ENCODE measurements at regions not wholly inside any gene's neighbourhood (a gene's known extent, or its start where the extent isn't known, plus 50 kb on each side); places are given as distances from the start of the nearest gene placed in this dataset.

DNA sequence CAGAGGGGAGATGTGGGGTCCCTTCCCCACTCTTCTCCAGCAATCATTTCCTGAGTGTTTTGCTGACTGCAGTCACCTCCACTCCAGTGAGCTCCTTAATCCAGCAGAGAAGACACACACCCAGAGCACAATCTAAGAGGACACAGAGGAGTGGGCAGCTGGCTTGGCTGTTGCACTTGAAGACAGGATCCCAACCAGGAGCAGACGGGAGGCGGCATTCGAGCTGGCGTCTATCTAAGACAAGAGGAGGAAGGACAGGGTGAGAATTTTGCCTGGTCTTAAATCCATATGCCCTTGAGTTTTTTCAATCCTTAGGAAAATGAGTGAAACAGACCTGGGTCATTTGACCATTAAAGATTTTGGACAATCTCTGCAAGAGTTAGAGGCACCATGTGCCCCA lies 56.1 kb upstream of the SIM2 start:
- TF ChIP-seq, protein P1, sequence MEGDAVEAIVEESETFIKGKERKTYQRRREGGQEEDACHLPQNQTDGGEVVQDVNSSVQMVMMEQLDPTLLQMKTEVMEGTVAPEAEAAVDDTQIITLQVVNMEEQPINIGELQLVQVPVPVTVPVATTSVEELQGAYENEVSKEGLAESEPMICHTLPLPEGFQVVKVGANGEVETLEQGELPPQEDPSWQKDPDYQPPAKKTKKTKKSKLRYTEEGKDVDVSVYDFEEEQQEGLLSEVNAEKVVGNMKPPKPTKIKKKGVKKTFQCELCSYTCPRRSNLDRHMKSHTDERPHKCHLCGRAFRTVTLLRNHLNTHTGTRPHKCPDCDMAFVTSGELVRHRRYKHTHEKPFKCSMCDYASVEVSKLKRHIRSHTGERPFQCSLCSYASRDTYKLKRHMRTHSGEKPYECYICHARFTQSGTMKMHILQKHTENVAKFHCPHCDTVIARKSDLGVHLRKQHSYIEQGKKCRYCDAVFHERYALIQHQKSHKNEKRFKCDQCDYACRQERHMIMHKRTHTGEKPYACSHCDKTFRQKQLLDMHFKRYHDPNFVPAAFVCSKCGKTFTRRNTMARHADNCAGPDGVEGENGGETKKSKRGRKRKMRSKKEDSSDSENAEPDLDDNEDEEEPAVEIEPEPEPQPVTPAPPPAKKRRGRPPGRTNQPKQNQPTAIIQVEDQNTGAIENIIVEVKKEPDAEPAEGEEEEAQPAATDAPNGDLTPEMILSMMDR (IDR thresholded peaks at IDR 0.05; ENCODE audit: low read depth, low read length) = no peak
- no peak for DNase-seq (ENCODE audit: low read depth in 2 of 2)
- no peak overlapping the region for H3K4me3 ChIP-seq (replicated peaks in 1 of 2; ENCODE audit: low read depth in 2 of 2, low read length in 2 of 2)

DNA sequence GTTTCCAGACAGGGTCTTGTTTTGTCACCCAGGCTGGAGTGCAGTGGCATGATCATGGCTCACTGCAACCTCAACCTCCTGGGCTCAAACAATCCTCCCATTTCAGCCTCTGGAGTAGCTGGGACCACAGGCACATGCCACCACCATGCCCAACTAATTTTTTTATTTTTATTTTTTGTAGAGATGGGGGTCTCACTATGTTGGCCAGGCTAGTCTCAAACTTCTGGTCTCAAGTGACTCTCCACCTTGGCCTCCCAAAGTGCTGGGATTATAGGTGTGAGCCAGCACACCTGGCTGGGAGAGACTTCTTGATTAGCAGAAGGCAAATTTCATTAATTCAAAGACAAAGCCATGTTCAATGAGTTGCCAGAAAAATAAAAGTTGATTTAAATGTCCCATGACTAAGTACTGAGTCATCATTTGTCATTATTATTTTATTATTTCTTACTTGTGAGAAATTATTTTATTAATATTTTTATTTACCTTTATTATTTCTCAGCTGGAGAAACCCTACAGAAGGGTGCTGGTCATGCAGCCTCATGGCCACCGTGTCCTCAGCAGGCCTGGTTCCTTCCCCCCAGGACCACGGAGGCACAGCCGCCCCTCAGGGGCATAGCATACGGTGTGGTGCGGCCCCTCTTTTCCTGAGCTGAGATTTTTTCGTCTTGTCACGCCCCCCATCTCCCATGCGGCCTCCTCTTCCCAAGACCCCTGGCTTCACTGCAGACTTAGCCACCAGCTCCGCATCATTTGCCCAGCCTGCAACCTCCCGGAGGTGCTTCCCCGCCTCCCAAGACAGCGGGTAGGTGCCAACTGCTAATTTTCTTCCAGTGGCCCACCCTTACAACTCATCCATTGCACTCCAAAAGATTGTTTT lies 55.3 kb upstream of the SIM2 start:
- DNase-seq (ENCODE audit: low read depth in 2 of 2) = peak in 1 of 2 donors; percentile 29
- TF ChIP-seq, protein P1 (IDR thresholded peaks at IDR 0.05; ENCODE audit: low read depth, low read length) = no peak
- H3K4me3 ChIP-seq (replicated peaks in 1 of 2; ENCODE audit: low read depth in 2 of 2, low read length in 2 of 2) = no peak overlapping the region

DNA sequence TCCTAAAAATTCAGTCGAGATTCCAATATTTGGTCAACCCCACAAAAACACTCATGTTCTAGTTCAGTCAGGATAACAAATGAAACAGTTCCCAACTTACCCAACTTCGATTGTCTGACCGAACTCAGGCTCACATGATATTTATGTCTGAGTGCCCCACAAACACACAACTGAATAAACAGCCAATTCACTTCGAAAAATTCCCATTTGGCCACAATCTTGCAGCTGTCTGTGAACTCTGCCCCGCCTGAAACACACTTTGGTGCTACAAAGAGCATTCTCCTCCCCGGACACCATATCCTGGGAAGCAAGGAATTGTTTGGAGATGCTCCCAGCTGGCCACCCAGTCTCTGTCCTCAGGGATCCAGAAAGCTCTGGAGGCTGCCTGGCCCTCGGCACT lies 52.9 kb upstream of the SIM2 start:
- DNase-seq (ENCODE audit: low read depth in 2 of 2) = no peak
- TF ChIP-seq, protein P1 (IDR thresholded peaks at IDR 0.05; ENCODE audit: low read depth, low read length) = no peak

DNA sequence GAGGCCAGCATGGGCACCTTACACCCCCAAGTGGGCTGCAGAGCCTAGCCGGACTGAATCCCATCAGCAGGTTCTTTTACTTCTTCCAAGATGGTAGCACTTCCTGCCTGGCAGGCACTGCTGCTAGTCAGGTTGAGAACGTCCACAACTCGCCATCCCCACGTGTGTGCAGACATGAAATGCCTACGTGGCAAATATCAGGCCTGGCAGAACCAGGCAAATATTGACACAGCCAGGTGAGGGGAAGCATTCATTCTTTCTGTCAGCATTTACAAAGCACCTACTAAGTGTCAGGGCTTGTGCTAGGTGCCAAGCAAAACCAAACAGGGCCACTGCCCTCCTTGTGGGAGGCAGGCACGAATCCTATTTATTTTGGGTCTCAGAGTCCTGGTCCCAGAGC lies 52.3 kb upstream of the SIM2 start:
- TF ChIP-seq, protein P1 (IDR thresholded peaks at IDR 0.05; ENCODE audit: low read depth, low read length) = no peak
- no peak for DNase-seq (ENCODE audit: low read depth in 2 of 2)
- no peak overlapping the region for H3K4me3 ChIP-seq (replicated peaks in 1 of 2; ENCODE audit: low read depth in 2 of 2, low read length in 2 of 2)

More for the DNA sequence above, 52.9 kb upstream of the SIM2 start:
- H3K4me3 ChIP-seq (replicated peaks in 1 of 2; ENCODE audit: low read depth in 2 of 2, low read length in 2 of 2) = no peak overlapping the region

DNA sequence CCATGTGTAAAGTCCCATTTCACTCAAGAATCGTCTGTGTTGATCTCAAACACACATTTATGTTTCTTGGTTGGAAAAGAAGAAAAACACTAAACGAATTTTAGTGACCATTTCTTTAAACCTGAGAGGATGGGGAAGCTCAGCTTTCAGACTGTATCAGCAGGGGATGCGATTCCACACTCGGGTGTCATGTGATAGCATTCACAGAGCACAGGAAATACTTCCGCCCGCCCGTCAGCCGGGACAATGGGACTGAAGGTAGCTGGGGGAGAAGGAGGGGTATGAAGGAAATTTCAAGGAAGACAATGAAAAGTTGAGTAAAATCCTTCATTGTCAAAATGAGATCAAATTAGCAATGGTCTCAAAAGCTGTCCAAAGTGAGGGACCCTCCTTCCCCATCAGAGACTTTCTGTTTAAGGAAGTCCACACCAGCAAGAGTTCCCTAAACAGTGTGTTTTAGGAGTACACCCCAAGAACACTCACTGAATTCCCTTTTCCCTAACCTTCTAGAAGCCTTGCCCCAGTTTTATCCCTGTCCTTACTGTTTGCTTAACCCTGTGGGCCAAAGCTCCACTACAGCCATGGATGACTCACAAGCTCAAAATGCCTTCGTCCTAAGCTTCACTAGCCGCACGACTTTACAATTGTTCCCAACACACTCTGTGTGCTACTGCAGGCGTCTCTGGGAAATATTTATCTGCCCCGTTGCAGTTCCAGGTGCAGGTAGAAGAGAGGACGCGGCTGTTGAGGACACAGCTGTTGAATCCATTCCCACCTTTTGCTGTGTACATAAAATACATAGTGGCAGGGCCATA lies 51.4 kb upstream of the SIM2 start:
- TF ChIP-seq, protein P1 (IDR thresholded peaks at IDR 0.05; ENCODE audit: low read depth, low read length) = no peak
- DNase-seq (ENCODE audit: low read depth in 2 of 2) = peak; percentile 27 to 85
- no peak overlapping the region for H3K4me3 ChIP-seq (replicated peaks in 1 of 2; ENCODE audit: low read depth in 2 of 2, low read length in 2 of 2)

All from cardiac fibroblast (primary cell).